GM21786 (cell line): ENCODE measurements at regions not wholly inside any gene's neighbourhood (a gene's known extent, or its start where the extent isn't known, plus 50 kb on each side); places are given as distances from the start of the nearest gene placed in this dataset.
A peak's percentile ranks its signal among the peaks of the same experiment; 100 is the strongest.
"Not testable (repeated sequence)": the region's sequence is repeated elsewhere in the genome, so short reads cannot be mapped to it uniquely, and the experiment has no call there.

Source experiments
- ATAC-seq: cut with Tn5 transposase; IDR thresholded peaks from one replicate; pipeline ENCODE4 v1.9.1; 2021; ENCODE audit not compliant: unreplicated experiment

DNA sequence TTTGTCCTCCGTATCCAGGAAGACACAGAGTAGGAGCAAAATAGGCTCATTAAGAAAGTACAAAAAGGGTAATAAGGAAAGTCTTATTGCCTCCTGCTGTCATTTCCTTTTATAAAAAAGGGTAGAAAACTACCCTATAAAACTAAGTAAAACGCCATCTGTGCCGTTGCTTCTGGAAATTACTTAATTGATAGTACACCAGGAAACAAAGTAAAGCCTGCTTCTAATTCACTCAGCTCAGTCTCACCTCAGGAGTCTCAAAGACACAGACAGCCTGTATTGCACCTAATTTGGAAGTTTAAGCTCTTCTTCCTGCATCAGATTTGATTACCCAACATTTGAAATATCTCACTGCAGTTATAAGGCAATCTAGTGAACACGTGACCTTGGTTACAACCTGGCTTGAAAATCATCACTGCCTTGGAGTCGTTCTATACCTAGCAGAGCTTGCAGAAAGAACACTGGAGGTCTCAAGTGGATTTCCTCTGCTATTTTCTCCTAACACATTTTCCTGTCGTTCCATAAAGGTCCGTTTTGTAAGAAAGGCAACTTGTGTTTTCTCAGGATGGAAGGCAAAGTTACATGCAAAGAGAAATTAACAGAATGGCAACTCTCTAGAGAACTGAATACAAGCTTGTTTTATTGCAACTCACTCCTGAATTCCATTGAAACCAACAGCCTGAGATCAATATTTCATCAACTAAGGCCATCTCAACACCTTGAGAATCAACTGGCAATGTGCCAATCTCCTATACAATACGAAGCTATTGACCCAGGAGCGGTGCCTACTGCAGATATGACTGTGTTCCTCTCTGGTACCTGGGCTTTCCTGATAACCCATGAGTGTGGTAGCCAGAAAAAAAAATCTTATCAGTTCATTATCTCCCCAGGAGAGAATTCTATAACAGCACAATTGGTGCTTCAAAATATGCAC, 203.3 kb upstream of the LMCD1 start:
- no peak for ATAC-seq

DNA sequence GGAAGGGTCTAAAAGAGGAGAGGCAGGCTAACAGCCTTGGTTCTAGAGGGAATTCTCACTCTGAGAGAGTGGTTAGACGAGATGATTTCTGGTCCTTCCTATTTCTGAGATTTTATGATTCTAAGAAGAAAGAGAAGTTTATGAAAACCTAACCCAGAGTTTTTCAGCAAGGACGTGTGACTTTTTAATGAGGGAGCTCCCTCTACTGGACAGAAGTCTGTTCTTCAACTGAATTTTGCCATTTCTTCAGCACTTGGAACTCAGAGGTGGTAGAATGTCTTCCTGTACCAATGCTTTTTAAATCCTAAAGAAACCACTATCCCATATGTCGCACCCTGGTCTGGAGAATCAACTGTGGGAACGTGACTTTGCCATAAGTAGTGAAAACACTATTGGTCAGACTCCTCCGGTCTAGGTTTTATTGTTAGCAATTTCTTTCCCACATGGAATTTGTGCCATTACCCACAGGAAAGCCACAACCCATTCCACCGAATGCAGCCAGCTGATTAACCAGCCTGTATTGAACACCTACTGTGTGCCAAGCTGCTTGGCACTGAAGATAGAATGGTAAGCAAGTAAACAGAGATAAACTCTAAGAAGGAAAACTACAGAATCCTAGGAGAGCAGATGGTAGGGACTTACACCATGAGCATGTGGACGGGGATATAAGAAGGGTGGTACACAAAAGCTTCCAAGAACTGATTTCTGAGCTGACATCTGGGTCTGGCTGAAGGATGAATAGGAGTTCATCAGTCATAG, 199.5 kb upstream of the LMCD1 start:
- peak; percentile 71 for ATAC-seq

DNA sequence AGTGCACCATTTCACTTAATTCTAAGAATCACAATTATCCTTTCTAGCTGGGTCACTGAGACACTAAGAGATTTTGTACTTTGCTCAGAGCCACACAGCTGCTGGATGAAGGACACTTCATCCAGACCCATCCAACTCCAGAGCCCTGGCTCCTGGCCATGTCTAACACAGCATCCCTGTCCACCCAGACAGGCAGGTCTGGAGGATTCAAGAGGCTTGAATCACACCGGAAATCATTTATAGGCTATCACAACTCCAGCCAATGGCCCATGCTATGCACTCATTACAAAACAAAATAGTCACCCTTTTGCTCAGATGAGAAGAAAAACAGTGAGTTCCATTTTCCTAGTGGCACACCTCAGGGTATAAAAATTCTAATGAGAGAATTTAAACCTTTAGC, 198.2 kb upstream of the LMCD1 start:
- ATAC-seq: no peak

DNA sequence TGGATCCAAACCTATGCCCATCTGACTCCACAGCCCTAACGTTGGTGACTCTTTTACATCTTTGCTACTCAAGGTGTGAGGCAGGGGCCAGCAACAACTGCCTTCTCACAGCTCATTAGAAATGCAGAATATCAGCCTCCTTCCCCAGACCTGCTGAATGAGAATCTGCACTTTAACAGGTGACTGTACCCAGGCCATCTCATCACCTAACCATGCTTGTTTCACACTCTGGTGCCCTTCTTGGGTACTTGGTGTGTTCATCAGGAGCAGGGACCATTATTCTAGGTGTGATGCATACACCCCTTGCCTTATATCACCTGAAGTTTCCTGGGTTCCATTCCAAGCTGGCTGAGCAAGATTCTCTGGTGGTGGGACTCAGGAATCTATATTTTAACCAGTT, 196.3 kb upstream of the LMCD1 start:
- ATAC-seq: no peak

DNA sequence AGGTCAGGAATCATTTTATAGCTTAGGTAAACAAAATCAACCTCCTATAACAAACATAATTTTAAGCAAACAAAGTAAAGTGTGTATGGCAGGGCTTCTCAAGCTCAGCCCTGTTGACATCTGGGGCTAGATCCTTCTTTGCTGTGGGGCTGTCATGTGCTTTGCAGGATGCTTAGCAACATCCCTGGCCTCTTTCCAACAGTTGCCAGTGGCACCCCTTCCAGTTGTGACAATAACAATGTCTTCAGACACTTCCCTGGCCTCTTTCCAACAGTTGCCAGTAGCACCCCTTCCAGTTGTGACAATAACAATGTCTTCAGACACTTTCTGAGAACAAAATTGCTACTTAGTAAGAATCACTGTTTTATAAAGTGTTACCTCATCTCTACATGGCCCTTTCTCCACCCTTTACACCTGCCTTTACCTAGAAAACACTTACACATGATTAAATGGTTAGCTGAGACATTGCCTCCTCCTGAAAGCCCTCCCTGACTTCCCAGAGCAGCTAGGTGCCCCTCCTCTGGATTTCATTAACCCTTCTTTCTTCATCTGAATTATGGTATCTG, 194.0 kb upstream of the LMCD1 start:
- no peak for ATAC-seq

DNA sequence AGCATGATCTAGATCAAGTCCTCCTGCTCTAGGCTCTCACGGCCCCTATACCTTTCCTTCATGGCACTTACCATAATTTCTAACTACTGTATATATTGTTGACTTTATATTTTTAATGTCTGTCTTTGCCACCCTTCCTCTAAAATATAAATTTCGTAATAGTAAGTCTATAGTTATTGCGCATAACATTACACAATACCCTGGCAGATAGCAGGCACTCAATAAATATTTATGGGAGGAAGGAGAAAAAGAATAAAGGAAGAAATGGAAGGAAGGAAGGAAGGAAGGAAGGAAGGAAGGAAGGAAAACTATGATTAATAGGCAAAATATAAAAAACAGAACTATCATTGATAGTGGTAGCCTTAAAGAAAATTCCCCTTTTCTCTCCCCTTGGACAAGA, 190.3 kb upstream of the LMCD1 start:
- ATAC-seq: no peak

DNA sequence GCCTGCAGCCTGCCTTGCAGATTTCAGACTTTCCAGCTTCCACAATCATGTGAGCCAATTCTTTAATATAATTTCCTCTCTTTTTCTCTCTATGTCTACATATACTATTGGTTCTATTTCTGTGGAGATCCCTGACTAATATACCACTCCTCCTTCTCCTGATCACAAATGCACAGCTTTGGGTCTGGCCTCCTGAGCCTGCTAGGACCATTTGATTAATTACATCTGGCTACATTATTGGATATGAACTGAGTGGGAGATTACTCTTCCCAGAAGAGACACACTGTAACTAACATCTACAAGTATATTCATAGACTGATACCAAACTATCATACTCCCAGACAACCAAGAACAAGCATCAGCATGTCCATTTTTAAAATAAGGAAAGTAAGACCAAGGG, 188.9 kb upstream of the LMCD1 start:
- ATAC-seq: no peak

DNA sequence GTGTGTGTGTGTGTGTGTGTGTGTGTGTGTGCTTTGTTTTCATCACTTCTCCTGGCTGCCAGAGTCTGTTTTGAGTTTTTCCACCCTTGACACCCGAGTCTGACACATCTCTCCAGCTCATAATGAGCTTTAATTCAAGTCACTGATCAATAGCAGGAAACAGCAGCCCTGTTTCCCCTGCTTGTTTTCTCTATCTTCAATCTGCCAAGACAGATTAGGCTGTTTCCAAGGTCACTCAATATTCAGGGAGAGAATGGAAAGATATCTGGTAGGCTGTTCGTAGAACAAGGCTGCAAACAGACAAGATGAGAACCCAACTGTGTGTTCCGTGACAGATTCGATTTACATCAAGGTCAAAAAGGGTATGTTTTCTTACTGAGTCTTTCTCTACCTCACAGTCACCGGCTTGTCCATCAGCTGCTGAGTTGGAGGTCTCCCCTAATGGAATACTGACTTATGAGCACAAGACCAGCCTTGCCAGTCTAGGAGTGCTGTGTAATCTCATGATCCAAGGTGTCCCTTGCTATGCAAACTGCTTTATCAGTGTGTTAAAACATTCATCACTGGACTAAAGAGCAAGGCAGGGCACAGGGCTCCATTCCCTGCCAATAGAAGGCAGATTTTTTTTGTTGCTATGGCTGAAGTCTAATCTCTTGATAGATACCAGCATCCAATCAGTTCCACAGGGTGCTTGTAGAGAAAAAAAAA, 187.9 kb upstream of the LMCD1 start:
- no peak for ATAC-seq

DNA sequence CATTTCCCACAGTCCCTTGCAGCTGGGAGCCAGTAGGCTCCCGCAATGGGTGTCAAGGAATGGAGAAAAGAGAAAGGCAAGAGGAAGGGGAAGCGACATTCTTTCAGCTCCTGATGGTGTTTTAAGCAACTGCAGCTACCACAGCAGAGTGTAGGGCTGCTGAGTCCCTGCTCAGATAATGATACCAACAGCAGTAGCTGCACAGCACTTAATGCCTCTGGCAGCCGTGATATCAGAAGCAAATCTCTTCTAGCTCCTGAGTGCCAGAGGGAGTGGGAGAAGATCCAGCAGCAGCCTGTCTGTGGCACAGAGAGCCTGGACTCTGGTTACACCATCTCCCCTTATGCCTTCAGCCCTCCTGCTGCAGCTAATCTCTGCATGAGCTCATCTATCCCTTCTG, 186.1 kb upstream of the LMCD1 start:
- ATAC-seq: not testable (repeated sequence)

DNA sequence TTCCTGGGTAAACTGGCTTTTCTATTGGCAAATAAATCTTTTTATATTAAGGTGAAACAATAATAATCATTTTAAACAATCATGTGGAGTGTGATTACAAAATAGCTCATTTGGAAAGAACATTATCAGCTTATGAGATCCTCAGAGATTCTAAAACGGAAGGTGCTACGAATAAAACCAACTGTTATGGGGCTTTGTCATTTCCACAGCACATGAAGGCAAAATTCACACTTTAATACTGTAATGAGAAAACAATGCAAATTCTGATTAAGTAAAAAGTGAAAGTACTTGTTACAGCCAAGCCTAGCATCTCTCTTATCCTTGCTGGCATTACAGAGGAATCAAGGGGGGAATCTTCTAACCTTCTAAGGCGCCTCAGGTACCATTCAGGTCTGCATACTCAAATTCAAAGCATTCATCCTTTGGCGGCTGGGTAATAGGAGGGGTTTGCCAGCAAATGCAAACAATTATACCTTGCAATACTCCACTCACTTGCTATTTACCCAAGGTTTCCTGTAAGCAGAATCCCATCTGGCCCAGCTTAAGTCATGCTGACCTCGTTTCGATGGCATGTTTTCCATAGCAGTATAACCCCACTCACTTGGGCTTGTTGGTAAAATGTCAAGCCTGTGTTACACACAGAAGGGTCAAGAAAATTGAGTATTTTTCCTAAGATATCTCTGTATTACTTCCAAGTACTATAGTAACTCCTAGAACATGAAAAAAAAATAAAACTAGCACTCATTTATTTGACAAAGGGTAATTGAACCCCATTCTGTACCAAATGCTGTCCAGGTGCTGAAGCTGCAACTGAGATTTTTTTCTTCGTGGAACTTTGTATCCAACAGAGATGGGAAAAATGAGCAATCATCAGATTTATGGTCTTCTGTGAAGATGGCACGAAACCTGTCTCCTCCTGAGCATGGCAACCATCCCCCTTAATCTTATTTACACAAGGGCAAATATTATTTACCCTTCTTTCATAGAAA, 183.7 kb upstream of the LMCD1 start:
- no peak for ATAC-seq

DNA sequence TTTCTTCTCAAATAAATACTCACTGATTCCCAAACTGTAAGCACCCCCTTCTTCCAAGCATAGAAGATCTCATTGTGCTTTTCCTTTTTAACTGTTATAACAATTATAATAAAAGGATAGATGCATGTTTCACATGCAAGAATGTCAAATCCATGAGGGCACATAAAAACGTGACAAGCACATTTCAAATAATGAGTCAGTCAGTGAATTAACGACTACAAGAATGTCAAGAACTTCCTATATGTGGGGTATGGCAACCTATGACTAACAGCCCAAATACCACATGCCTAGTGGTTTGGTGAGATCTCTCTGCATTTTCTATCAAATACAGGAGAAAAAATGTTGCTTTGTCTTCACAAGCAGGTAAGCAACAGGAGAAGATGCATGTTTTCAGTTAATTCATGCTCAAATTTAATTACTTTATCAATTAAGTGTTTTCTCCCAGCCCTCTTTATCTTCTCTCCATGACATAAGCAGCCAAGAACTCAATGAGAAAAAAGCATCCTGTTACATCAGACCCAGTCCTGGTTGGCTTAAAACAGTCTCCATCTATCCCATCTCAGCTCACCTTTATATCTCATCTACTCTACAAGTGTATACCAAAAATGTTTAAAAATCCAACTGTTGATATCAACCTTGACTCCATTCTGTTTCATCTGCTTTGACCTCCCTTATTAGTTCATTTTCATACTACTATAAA, 181.5 kb upstream of the LMCD1 start:
- ATAC-seq: no peak

DNA sequence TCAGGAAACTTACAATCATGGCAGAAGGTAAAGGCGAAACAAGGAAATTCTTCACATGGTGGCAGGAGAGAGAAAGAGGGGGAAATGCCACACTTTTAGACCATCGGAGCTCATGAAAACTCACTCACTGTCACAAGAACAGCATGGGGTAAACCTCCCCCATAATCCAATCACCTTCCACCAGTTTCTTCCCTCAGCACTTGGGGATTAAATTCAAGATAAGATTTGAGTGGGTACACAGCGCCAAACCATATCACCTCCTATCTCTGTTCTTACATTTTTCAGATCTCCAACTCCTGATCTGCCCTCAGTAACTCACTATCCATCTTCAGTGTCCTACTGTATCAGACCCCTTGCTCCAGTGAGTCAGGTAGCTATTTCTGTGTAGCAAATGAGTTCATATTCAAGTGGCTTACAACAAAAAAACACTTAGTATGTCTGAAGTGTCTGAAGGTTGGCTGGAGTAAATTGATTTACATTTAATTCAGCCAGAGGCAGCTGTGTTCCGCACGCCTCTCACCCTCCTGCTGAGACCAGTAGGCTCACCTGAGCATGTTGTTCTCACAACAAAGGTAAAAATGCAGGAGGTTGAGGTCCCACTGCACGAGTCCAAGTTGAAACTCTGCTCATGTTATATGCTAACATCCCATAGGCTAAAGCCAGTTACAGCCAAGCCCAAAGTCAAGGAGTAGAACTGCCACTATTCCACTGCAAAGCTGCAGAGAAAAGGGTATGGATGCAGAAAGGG, 180.7 kb upstream of the LMCD1 start:
- no peak for ATAC-seq

DNA sequence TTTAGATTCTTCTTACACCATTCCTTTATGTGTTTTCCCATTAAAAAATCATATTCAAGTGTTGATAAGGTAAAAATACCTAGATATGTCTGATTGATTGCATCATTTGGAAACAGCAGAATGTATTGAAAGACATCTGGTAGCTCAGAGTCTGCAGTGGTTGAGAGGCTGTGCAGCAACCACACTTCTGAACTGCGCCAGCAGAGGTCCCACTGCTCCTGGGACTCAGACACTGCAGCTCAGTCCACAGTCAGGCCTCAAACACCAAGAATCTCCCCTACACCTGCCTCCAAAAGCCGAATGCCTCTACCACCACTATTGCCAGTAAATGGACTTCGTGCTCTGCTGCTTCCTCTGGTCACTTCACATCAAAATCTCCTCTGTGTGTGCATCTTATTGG, 176.9 kb upstream of the LMCD1 start:
- peak; percentile 84 for ATAC-seq

DNA sequence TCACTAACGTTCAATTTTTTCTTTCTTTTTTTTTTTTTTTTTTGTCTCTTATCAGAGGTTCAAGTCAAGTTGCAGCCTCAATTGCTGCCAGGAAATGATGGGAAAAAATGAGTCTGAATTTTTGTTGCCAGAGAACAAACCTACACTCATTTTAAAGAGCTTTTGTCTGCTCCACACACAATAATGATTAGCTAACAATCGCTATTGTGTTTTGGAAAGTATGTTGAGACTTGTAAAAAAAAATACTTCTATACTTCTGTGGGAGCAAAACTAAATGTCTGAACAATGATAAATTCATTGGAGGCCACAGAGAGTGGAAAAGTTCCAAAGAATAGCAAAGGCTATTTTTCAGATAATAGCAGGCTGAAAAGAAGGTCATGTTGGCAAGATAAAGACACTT, 176.3 kb upstream of the LMCD1 start:
- ATAC-seq: no peak

DNA sequence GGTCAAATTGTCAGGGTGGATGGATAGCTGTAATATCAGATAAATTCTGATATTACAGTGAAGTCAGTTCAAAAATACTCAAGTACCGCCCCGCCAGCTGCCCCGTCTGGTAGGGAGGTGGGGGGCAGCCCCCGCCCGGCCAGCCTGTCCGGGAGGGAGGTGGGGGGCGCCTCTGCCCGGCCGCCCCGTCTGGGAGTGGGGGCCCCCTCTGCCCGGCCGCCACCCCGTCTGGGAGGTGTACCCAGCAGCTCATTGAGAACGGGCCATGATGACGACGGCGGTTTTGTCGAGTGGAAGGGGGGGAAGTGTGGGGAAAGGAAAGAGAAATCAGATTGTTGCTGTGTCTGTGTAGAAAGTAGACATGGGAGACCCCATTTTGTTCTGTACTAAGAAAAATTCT, 175.8 kb upstream of the LMCD1 start:
- ATAC-seq: not testable (repeated sequence)

DNA sequence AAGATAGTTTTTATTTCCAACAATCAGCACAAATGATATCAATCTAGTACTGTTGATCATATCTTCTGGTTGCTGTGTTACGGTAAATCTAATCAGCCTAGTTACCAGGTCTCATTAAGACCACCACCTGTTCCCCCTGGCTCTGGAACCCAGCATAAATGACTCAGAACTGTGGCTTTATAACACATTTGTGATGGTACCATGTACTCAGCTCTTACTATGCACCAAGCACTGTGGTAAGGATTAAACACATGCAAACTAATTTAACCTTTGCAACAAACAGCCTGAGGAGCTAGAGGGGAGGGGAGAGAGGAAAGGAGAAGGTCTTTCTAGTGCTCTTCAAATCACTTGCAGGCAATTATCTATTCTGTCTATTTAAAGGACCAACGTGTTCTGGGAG, 173.9 kb upstream of the LMCD1 start:
- ATAC-seq: no peak

DNA sequence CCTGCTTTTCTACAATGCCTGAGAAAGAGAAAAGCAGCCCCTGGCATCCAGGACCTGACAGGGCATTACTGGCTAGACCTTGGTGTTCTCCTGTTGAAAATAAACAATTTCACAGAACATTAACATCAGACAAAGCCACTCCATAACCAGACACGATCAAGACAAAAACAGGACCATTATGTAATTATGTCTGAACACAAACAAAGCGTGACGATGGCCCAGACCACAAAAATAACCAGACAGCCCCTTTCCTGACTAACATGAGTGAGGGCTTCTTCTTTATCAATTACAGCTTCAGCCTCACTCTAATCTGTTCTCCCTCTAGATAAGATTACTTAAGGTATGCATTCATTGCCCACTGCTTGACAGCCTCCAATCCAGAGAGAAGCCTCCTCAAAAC, 172.7 kb upstream of the LMCD1 start:
- no peak for ATAC-seq

DNA sequence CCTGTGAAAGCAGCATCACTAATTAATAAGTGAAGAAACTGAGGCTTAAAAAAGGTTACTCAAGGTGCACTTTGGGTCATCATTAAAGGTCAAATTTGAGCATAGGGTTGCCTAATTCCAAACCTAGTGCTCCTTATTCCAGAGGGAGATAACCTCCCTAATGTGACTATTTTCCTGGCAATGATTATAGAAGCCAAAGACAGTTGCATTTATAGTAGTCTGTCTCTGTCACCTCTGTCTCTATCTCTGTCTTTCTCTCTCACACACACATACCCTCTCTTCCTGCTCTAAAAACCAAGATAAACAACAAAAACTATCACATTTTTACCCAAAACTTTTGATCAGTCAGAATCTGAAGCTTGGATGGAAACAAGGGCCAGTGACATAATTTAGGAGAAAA, 172.0 kb upstream of the LMCD1 start:
- ATAC-seq: no peak

DNA sequence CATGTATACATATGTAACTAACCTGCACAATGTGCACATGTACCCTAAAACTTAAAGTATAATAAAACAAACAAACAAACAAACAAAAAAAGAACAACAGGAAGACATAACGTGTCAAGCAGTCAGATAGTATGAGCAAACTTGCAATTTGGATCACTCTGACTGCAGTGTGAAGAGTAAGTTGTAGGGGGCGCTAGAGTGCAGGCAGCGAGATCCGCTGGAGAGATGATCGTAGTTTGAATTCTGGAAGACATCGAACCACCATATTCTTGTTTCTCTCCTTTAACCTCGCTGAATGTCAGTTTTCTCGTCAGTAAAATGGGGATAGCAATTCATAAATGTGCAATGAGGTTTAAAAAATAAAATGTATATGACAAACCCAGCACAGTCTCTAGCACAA, 165.2 kb upstream of the LMCD1 start:
- ATAC-seq: no peak
